ENCODE measurements at regions not wholly inside any gene's neighbourhood (a gene's known extent, or its start where the extent isn't known, plus 50 kb on each side); places are given as distances from the start of the nearest gene placed in this dataset.

DNA sequence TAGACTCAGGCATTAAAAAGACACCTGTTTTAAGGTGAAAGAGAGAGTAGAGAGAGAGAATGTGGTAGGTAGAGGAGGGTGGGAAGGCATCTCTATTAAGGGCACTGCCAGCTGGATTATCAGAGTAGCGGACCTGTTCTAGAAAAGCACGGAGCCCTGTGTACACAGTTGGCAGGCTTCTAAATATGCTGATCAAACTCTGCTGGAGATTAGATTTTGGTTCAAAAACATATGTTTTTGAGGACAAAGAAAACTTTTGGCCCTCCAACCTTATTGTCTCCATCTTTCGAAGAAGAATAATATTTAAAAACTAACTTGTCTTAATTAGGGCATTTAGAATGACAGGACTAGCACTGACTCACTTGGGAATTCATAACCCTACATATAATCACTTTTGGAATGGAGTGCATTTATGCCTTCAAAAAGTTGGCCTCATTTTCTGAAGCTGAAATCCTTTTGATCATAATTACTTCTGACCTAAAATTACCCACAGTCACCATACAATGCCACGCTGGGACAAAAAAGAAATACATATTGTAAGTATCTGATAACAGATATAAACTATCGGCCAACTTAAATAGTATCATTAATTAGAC is 254.6 kb downstream of the MEIS1 start:
- H3K4me3 ChIP-seq (ENCODE audit: low read depth, low read length), result no peak overlapping the region
- TF ChIP-seq, protein P1, sequence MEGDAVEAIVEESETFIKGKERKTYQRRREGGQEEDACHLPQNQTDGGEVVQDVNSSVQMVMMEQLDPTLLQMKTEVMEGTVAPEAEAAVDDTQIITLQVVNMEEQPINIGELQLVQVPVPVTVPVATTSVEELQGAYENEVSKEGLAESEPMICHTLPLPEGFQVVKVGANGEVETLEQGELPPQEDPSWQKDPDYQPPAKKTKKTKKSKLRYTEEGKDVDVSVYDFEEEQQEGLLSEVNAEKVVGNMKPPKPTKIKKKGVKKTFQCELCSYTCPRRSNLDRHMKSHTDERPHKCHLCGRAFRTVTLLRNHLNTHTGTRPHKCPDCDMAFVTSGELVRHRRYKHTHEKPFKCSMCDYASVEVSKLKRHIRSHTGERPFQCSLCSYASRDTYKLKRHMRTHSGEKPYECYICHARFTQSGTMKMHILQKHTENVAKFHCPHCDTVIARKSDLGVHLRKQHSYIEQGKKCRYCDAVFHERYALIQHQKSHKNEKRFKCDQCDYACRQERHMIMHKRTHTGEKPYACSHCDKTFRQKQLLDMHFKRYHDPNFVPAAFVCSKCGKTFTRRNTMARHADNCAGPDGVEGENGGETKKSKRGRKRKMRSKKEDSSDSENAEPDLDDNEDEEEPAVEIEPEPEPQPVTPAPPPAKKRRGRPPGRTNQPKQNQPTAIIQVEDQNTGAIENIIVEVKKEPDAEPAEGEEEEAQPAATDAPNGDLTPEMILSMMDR (conservative IDR thresholded peaks at IDR 0.05; ENCODE audit: low read depth, low read length), result no peak
- no peak for DNase-seq (ENCODE audit: low read depth)

DNA sequence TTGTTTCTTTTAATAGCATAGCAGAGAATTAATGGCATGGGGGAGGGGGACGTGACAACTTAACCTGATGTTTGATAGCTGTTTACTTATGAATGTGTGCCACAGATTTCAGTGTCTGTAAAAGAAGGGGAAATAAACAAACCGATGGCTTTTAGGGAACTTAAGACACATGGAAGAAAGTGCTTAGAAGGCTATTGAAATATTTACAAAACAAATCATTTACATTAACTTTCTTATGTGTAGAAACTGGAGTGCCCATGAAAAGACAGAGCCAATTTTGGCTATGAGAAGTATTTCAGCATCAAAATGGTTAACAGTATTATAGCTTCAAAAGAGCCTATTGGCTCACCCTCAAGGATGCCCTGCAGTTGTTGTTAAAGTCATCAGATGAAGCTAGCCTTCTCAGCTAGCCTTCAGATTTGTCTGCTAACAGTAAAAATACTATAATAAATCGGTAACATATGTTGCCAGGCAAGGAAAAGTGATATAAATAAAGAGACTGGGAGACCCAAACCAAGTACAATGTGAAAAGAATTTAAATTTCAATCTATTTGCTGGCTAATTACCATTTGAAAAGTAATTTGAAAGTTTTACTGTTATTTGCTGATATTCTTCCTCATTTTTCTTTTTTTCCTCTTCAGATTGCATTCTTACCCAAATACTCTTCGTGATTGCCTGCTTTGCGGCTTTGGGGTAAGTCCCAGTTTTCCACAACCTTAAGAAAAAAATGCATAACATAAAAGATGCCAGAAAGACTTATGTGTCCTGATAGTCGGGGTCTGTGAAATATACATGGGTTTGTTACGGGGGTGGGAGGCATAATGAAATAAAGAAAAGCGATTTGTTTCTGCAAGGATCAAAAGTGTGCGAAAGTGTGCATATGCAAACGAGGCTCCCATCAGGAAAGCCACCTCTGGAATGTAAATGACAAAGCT is 256.4 kb downstream of the MEIS1 start:
- no peak overlapping the region for H3K4me3 ChIP-seq (ENCODE audit: low read depth, low read length)
- no peak for DNase-seq (ENCODE audit: low read depth)
- TF ChIP-seq, protein P1 (conservative IDR thresholded peaks at IDR 0.05; ENCODE audit: low read depth, low read length), result no peak

DNA sequence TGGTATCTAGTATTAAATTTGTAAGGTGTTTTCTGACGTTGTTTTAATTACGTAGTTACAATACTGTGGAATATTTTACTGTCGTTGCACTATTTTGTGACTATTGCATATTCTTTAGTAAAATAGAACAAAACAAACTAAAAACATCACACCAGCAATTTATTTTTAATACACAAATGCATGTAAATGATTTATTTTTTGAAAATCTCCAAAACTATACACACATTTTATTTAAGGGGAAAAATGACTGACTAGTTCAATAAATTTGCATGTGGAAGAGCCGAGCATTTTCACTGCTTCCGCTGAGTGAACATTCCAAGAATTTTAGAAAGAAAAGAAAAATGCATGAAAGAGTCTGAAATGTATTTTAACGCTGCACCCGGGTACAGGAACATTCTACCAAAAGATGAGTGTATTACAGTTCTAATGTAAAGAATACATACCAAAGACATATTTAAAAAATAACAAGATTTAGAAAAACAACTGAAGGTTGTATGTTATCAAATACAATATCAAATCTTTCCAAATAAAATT is 257.7 kb downstream of the MEIS1 start:
- no peak overlapping the region for H3K4me3 ChIP-seq (ENCODE audit: low read depth, low read length)
- TF ChIP-seq, protein P1 (conservative IDR thresholded peaks at IDR 0.05; ENCODE audit: low read depth, low read length), result no peak
- no peak for DNase-seq (ENCODE audit: low read depth)

DNA sequence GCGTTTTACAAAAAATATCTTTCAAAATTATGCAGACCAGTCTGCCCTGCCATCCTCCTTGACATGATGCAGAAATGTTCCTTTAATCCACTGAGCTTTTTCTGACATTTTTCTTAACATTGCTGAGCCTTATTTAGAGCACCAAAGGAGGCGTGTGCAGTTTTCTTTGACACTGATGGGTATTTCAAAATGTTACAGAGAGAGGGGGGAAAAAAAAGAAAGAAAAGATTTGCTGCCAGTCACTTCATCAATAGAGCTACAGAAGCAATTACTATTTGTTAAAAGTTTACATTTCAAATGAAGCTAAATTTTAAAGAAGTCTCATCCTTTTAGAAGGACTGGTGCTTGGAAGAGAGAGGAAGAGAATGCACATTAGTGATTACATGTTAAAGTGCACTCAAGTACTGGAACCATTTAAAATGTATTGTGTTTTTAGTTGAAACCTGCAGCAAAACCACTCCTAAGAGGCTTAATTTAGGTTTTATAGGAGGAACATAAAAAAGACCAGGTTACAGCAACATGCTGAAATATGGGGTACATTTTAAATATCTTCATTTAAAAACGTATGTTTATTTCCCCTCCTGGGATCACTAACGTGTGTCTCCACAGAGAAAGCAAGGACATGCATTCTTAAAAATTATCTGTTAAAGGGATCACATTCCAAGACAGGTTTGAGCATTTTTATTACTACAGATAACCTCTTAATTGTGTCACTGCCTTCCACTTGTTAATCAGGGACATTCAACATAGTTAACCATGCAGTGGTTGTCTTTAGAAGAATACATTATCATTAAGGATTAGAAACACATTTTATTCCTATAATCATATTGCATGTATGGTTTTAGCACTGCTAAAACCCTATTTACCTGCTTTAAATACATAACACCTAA is 258.4 kb downstream of the MEIS1 start:
- TF ChIP-seq, protein P1 (conservative IDR thresholded peaks at IDR 0.05; ENCODE audit: low read depth, low read length), result no peak
- DNase-seq (ENCODE audit: low read depth), result no peak
- H3K4me3 ChIP-seq (ENCODE audit: low read depth, low read length), result no peak overlapping the region

DNA sequence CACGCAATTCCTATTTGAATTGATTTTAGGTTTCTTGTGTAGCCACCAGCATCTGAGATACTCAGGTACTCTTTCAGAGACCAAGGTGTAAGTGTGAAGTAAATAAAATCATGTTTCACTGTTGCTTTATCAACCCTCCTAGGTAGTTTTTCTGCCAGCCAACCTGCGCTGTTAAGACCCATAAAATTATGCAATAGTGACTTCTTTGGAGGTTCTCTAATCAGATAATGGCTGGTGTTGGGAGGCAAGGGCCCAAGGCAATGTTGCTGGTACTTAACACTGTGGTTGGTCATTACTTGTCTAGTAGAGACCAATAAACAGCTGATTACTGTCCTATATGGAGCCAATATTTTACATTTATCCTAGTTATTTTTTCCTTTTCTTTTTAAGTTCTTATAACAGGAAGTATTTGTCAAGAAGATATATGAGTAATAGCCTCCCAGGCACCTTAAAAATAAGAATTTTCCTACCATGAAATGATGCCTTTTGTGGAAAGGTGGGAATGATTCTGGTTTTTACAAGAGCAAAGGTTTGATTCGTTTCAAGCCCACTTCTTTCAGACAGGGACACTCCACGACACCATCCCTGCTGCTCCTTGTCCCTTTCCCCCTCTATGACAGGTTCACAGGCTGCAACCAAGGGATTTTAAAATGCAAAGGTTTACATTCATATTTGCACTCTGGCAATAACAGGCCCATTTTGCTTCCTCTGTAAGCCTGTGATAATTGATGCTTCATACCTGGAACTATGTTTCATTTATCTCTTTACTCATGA is 259.3 kb downstream of the MEIS1 start:
- DNase-seq (ENCODE audit: low read depth), result no peak
- H3K4me3 ChIP-seq (ENCODE audit: low read depth, low read length), result no peak overlapping the region
- TF ChIP-seq, protein P1 (conservative IDR thresholded peaks at IDR 0.05; ENCODE audit: low read depth, low read length), result no peak

DNA sequence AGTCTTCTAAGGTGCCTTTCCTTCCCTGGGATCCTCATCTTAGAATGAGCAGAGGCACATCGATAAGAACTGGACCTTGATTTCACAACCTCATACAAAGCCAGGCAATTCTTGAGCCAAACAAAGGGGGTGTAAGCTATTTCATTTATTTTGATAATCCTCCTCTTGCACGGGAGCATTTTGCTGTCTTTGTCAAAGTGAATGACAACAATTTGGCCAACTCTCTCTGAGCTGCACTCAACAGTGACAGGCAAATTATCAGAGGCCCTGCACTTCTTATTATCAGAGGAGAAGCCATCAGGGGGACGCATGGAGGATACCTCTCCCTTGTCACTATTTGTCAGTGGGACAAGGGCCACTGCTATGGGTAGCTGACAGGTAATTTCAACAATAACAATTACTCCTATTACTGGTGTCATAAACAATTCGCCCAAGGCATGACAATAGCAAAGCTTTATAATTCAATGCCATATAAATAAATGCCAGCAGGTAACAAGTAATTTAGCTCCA is 260.4 kb downstream of the MEIS1 start:
- H3K4me3 ChIP-seq (ENCODE audit: low read depth, low read length), result no peak overlapping the region
- TF ChIP-seq, protein P1 (conservative IDR thresholded peaks at IDR 0.05; ENCODE audit: low read depth, low read length), result no peak
- DNase-seq (ENCODE audit: low read depth), result no peak
